A549 (cell line): ENCODE measurements at regions not wholly inside any gene's neighbourhood (a gene's known extent, or its start where the extent isn't known, plus 50 kb on each side); places are given as distances from the start of the nearest gene placed in this dataset.

Experiments used
- ATAC-seq, 2 experiments: fragments of 200-7000 bp in 1 of 2; fragments of >200 bp in 1 of 2; cut with Nextera tagmentation in 1 of 2; cut with Tn5 transposase in 1 of 2; 3 replicates each; pipeline versions ENCODE4 v1.8.0 to v1.9.1; 2018 to 2020; ENCODE audit warnings: mild to moderate bottlenecking in 1 of 2, moderate library complexity in 1 of 2
- CTCF ChIA-PET: fragments of 300-600 bp; sonication (Branson Sonifier 250); formaldehyde crosslinking; extraction: SDS; loops from one replicate; lab custom pipeline; 2021; ENCODE audit warnings: antibody characterized with exemption, inconsistent platforms; lab: Yijun Ruan, JAX
- POLR2A ChIA-PET: fragments of 350-600 bp; formaldehyde crosslinking; extraction: SDS; loops from one replicate; lab custom pipeline; 2021; ENCODE audit warnings: antibody characterized with exemption, inconsistent platforms; lab: Yijun Ruan, JAX
- DNase-seq, 2 experiments: peaks; one replicate each; pipeline versions ENCODE4 v3.0.0 to v3.0.0-alpha.2; 2011 to 2016; ENCODE audit warnings: low read depth in 1 of 2, low spot score in 1 of 2
- FAIRE-seq: peaks from 2 replicates; lab custom pipeline; 2011; peaks lifted over from hg19 to GRCh38; lab: Jason Lieb, UNC
- H3K27ac ChIP-seq, 2 experiments: fragments of >200 bp; sonication (Bioruptor Twin); formaldehyde crosslinking; 3 replicates each; pipeline ENCODE4 v1.5.1; 2016 to 2017
- H3K4me1 ChIP-seq: fragments of >200 bp; sonication (Bioruptor Twin); formaldehyde crosslinking; 3 replicates; pipeline ENCODE4 v1.6.1; 2016
- H3K4me2 ChIP-seq: fragments of >200 bp; sonication (Bioruptor Twin); formaldehyde crosslinking; 3 replicates; pipeline ENCODE4 v1.6.1; 2016
- H3K4me3 ChIP-seq: fragments of >200 bp; sonication (Bioruptor Twin); formaldehyde crosslinking; 3 replicates; pipeline ENCODE4 v1.5.1; 2016
- H3K9me3 ChIP-seq: fragments of >200 bp; sonication (Bioruptor Twin); formaldehyde crosslinking; 3 replicates; pipeline ENCODE4 v1.6.1; 2016
- CHD4 ChIP-seq: fragments of 200-600 bp; sonication (generic); IDR thresholded peaks from 2 replicates; pipeline ENCODE4 v1.6.1; 2016; ENCODE audit warnings: antibody characterized with exemption, mild to moderate bottlenecking, borderline replicate concordance
- E2F6 ChIP-seq: IDR thresholded peaks from 2 replicates; pipeline ENCODE4 v1.6.1; 2012; ENCODE audit warnings: low read depth, borderline replicate concordance
- ELK1 ChIP-seq: fragments of 150-350 bp; IDR thresholded peaks from 2 replicates; pipeline ENCODE4 v1.6.1; 2014; ENCODE audit warnings: low read depth, mild to moderate bottlenecking, low read length
- HDAC2 ChIP-seq: fragments of 200-600 bp; sonication (generic); IDR thresholded peaks from 2 replicates; pipeline ENCODE4 v1.6.1; 2016
- HES2 ChIP-seq: fragments of >200 bp; sonication (Bioruptor Twin); formaldehyde crosslinking; IDR thresholded peaks from 2 replicates; pipeline ENCODE4 v1.6.1; 2016
- HOXA7 ChIP-seq: fragments of 250-450 bp; sonication (Bioruptor Pico); IDR thresholded peaks from 2 replicates; pipeline ENCODE4 v1.5.0; 2020; ENCODE audit warnings: mild to moderate bottlenecking, moderate library complexity
- HOXB13 ChIP-seq: fragments of 250-450 bp; sonication (Bioruptor Pico); IDR thresholded peaks from 2 replicates; pipeline ENCODE4 v1.5.0; 2020; ENCODE audit warnings: low read depth, mild to moderate bottlenecking, moderate library complexity
- KDM1A ChIP-seq: fragments of 200-600 bp; sonication (generic); IDR thresholded peaks from 2 replicates; pipeline ENCODE4 v1.6.1; 2016; ENCODE audit warnings: low read depth, mild to moderate bottlenecking
- MAX ChIP-seq: IDR thresholded peaks from 2 replicates; pipeline ENCODE4 v1.6.1; 2012
- PBX3 ChIP-seq: IDR thresholded peaks from 2 replicates; pipeline ENCODE4 v1.6.1; 2012
- RARB ChIP-seq: fragments of 250-450 bp; sonication (Bioruptor Pico); IDR thresholded peaks from 2 replicates; pipeline ENCODE4 v1.8.0; 2021; ENCODE audit warnings: mild to moderate bottlenecking, moderate library complexity
- RNF2 ChIP-seq: fragments of 200-600 bp; sonication (generic); IDR thresholded peaks from 2 replicates; pipeline ENCODE4 v1.6.1; 2016; ENCODE audit warnings: low read depth, mild to moderate bottlenecking, antibody characterized with exemption, moderate library complexity, borderline replicate concordance
- SMC3 ChIP-seq: fragments of >200 bp; sonication (Bioruptor Twin); formaldehyde crosslinking; IDR thresholded peaks from 3 replicates; pipeline ENCODE4 v1.6.1; 2018; ENCODE audit warnings: inconsistent platforms
- TP53 ChIP-seq: fragments of 250-450 bp; sonication (Bioruptor Pico); IDR thresholded peaks from 2 replicates; pipeline ENCODE4 v1.5.0; 2021; ENCODE audit warnings: mild to moderate bottlenecking, moderate library complexity
- ZC3H11A ChIP-seq: fragments of 450-650 bp; IDR thresholded peaks from 2 replicates; pipeline ENCODE4 v1.6.1; 2014; ENCODE audit warnings: antibody characterized with exemption, mild to moderate bottlenecking
- ZFP36 ChIP-seq: fragments of 450-650 bp; IDR thresholded peaks from 2 replicates; pipeline ENCODE4 v1.6.1; 2014; ENCODE audit warnings: borderline replicate concordance; ENCODE audit not compliant: partially characterized antibody
- WGBS: methylation state at CpG from one replicate; pipeline ENCODE4 v1.1.6; 2017; ENCODE audit errors: missing lambda C conversion rate; 5-methylcytosine and 5-hydroxymethylcytosine counted together
- TF ChIP-seq, protein P1 (sequence below): fragments of 250-450 bp; sonication (Bioruptor Pico); IDR thresholded peaks from 2 replicates; pipeline ENCODE4 v1.5.0; 2021; ENCODE audit warnings: mild to moderate bottlenecking, moderate library complexity, borderline replicate concordance

DNA sequence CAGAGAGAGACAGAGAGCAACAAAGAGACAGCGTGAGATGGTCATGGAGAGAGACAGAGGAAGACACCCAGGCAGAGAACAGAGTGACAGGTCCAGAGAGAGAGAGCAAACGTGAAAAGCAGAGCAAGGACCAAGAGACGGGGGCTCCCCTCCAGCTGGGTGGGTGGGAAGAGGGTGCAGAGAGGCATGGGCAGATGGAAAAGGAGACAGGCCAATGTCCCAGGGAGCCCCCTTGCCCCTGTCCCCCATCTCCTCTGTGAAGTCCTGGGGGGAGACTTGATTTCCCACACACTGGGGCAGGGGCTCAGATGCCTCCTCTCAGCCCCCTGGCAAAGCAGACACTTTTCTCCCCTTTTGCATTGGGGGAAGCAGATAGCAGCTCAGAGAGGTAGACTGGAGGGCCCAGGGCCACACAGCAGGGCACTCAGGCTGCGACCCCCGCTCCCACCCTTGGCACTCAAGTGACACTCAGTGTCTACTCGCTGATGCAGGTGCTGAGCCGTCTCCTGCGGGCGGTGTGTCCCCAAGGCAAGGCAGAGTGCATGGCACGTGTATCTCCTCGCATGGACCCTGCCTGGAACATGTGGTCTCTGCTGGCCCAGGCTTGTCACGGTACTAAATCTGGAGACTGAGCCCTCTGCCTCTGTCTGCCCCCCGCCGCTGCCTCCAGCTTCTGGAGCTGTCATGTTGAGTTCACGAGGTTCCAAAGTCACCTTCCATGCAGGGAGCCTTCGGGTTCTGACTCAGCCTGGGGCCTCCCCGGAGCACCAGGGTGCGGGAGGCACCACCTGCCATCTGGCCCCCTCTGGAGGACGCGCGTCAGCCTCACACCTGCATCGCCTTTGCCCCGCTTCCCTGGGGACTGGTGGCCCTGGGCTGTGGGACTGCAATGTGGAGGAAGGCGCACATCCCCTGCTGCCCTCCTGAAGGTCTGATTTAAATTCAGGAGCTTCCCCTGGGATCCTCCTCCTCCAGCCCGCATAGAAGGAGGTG lies 215.9 kb upstream of the GSE1 start:
- H3K27ac ChIP-seq = peak overlapping the region; percentile 58 to 86; a peak in 5 of 6 replicates

GRCh38 chr16:85398050-85398451 lies 215.1 kb upstream of the GSE1 start:
- no peak for FAIRE-seq
- Histone ChIP-seq H3K27ac (peak overlapping the region in 1 of 2 experiments; percentile 86; a peak in 1 of 6 replicates), H3K4me3 (no peak overlapping the region), H3K4me2 (no peak overlapping the region), H3K4me1 (peaks cover 43% of the 10 kb centered on the region), H3K9me3 (no peaks in the 10 kb centered on the region; the same call in 2 of the 3 replicates)
- TF ChIP-seq ELK1 = no peak
- TF ChIP-seq KDM1A = peak; percentile 64; the same call in 1 of the 2 replicates
- CTCF ChIA-PET = interaction anchor here (0.8 to 10.8 kb wide), 11 partner anchors 18 to 283 kb away, joined by 3 to 113 read pairs (median 3); no protein-coding TSS in a partner anchor
- POLR2A ChIA-PET = no interaction called here
- DNase-seq = no peak
- no peak for ATAC-seq
- 91% methylated on average over 7 of the region's 8 CpGs for WGBS

More for the DNA sequence above, 215.9 kb upstream of the GSE1 start:
- DNase-seq (peak in 1 of 2 experiments; percentile 28), FAIRE-seq (no peak), ATAC-seq (0 out of 6 replicates have a peak, but pooled peaks of 1 of the 2 experiments have one; percentile 12)
- 77% methylated on average over 14 of the region's 25 CpGs for WGBS
- ChIA-PET CTCF (interaction anchor here (0.8 to 10.8 kb wide), 10 partner anchors 19 to 282 kb away, joined by 3 to 113 read pairs (median 4); no protein-coding TSS in a partner anchor), POLR2A (no interaction called here)
- H3K4me2 ChIP-seq = peak overlapping the region; percentile 66; the same call in 2 of the 3 replicates
- no peak overlapping the region for H3K4me3 ChIP-seq
- H3K9me3 ChIP-seq = no peaks in the 10 kb centered on the region; the same call in 2 of the 3 replicates
- peaks cover 43% of the 10 kb centered on the region for H3K4me1 ChIP-seq
- TF ChIP-seq E2F6 = no peak
- TF ChIP-seq CHD4 = no peak
- peak; percentile 26 for TF ChIP-seq ZFP36
- TF ChIP-seq ZC3H11A = no peak
- TF ChIP-seq TP53 (CRISPR knock-in tag) = no peak
- TF ChIP-seq RNF2 = no peak
- no peak for TF ChIP-seq HOXB13 (CRISPR knock-in tag)
- TF ChIP-seq PBX3 = no peak
- no peak for TF ChIP-seq HDAC2
- TF ChIP-seq RARB (CRISPR knock-in tag) = no peak
- TF ChIP-seq HES2 = no peak
- no peak for TF ChIP-seq HOXA7 (CRISPR knock-in tag)
- TF ChIP-seq SMC3 = no peak; the same call in 2 of the 3 replicates
- TF ChIP-seq, protein P1, sequence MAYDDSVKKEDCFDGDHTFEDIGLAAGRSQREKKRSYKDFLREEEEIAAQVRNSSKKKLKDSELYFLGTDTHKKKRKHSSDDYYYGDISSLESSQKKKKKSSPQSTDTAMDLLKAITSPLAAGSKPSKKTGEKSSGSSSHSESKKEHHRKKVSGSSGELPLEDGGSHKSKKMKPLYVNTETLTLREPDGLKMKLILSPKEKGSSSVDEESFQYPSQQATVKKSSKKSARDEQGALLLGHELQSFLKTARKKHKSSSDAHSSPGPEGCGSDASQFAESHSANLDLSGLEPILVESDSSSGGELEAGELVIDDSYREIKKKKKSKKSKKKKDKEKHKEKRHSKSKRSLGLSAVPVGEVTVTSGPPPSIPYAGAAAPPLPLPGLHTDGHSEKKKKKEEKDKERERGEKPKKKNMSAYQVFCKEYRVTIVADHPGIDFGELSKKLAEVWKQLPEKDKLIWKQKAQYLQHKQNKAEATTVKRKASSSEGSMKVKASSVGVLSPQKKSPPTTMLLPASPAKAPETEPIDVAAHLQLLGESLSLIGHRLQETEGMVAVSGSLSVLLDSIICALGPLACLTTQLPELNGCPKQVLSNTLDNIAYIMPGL (CRISPR knock-in tag) = no peak
- peak; percentile 13 for TF ChIP-seq MAX
